PC-3 (cell line): ENCODE measurements at regions not wholly inside any gene's neighbourhood (a gene's known extent, or its start where the extent isn't known, plus 50 kb on each side); places are given as distances from the start of the nearest gene placed in this dataset.

Experiments used
- CTCF ChIP-seq: fragments of 300-600 bp; sonication (generic); conservative IDR thresholded peaks from 2 replicates; pipeline ENCODE4 v1.5.1; 2017; ENCODE audit warnings: antibody characterized with exemption, low read depth, mild to moderate bottlenecking, low read length
- EZH2 ChIP-seq: fragments of 300-600 bp; sonication (generic); IDR thresholded peaks from one replicate; pipeline ENCODE4 v1.6.1; 2017; ENCODE audit warnings: antibody characterized with exemption, mild to moderate bottlenecking, low read length; ENCODE audit not compliant: unreplicated experiment
- EZH2phosphoT487 ChIP-seq: fragments of 300-600 bp; sonication (generic); IDR thresholded peaks from 2 replicates; pipeline ENCODE4 v1.6.1; 2018; ENCODE audit warnings: mild to moderate bottlenecking, antibody characterized with exemption, low read length, borderline replicate concordance

- no peak for TF ChIP-seq CTCF
- no peak for TF ChIP-seq EZH2phosphoT487
- no peak for TF ChIP-seq EZH2
These were observed 408.4 kb downstream of the SH2D4B start for GRCh38 chr10:80946073-80946472.
